ENCODE measurements at regions not wholly inside any gene's neighbourhood (a gene's known extent, or its start where the extent isn't known, plus 50 kb on each side); places are given as distances from the start of the nearest gene placed in this dataset.

DNA sequence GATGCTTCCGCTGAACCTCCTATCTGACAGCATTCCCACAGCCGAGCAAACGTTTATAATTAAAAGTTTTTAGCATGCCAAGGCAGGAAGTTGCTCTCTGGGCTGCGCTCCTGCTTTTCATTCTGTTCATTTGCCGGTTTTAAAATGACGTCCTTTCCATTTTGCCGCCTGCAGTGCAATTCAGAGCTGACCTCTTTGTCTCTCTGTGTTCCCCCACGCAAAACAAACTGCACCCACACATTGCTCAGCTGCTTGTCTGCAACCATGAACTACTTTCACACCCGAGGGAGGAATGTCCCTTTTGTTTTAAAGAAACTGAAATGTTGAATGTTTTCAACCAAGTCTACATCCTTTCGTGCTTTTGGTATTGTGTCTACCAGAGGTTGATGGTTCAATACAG is 416.5 kb downstream of the EFNB2 start:
- H3K4me2 ChIP-seq (ENCODE audit: insufficient read depth in 1 of 2, low read depth in 2 of 2, low read length in 2 of 2): no peak overlapping the region
- H3K4me3 ChIP-seq (ENCODE audit: extremely low read depth in 1 of 4, insufficient read depth in 2 of 4, low read depth in 3 of 4, low read length in 4 of 4): no peak overlapping the region
- H2BK15ac ChIP-seq (ENCODE audit: low read length): no peak overlapping the region
- H3K79me2 ChIP-seq (ENCODE audit: control insufficient read depth in 1 of 2, insufficient read depth in 2 of 2, low read length in 2 of 2): no peaks in the 10 kb centered on the region
- DNase-seq (ENCODE audit: low read depth in 1 of 2, low spot score in 2 of 2) (no peak), FAIRE-seq (no peak)
- H3K4ac ChIP-seq (replicated peaks; ENCODE audit: insufficient read length, low read depth, low read length): no peak overlapping the region
- no peak overlapping the region for H3K23ac ChIP-seq (ENCODE audit: insufficient read length)
- H3K9ac ChIP-seq (replicated peaks in 1 of 4; ENCODE audit: extremely low read depth in 1 of 4, low read depth in 3 of 4, low read length in 3 of 4): no peak overlapping the region
- H4K91ac ChIP-seq (replicated peaks; ENCODE audit: insufficient read length, low read length): no peak overlapping the region
- no peak overlapping the region for H2BK12ac ChIP-seq (ENCODE audit: low read depth, low read length)
- H3K14ac ChIP-seq (ENCODE audit: insufficient read length): no peak overlapping the region
- no peak overlapping the region for H4K8ac ChIP-seq (ENCODE audit: extremely low read depth, insufficient read depth, low read length)
- WGBS, 2 experiments (ENCODE audit: extremely low coverage in 1 of 2, insufficient coverage in 1 of 2, insufficient read length in 1 of 2, insufficient replicate concordance in 2 of 2, low coverage in 1 of 2, low lambda C conversion rate in 2 of 2, missing lambda C conversion rate in 1 of 2): 71% methylated on average over 10 of the region's 10 CpGs; no CpG with 5 or more reads in 1 of the 2 experiments
- no peaks in the 10 kb centered on the region for H4K20me1 ChIP-seq (replicated peaks in 1 of 2; ENCODE audit: control insufficient read depth in 1 of 2, insufficient read depth in 2 of 2, low read length in 2 of 2)
- peaks cover 0 to 5% (median 2%) of the 10 kb centered on the region in 4 experiments; a peak in 2 of 7 replicates for H3K4me1 ChIP-seq (replicated peaks in 1 of 4; ENCODE audit: control insufficient read depth in 3 of 4, insufficient read depth in 4 of 4, low read length in 3 of 4)
- H2BK120ac ChIP-seq (replicated peaks; ENCODE audit: low read depth, low read length): no peak overlapping the region
- peaks cover 0 to 2% (median 0%) of the 10 kb centered on the region in 4 experiments; a peak in 1 of 7 replicates for H3K27me3 ChIP-seq (replicated peaks in 1 of 4; ENCODE audit: control insufficient read depth in 3 of 4, extremely low read depth in 1 of 4, insufficient read depth in 3 of 4, low read length in 3 of 4)
- H2BK20ac ChIP-seq (ENCODE audit: low read length): no peak overlapping the region
- H3K23me2 ChIP-seq (ENCODE audit: low read depth, low read length): no peaks in the 10 kb centered on the region
- no peak overlapping the region for H4K5ac ChIP-seq (ENCODE audit: insufficient read length, low read depth, low read length)
- no peaks in the 10 kb centered on the region for H3K79me1 ChIP-seq (ENCODE audit: low read depth, low read length)
- no peak overlapping the region for H3K27ac ChIP-seq (ENCODE audit: low read depth, low read length)
- no peaks in the 10 kb centered on the region for H3K9me3 ChIP-seq (ENCODE audit: insufficient read depth in 2 of 2, low read depth in 1 of 2, low read length in 1 of 2)
- TF ChIP-seq NRF1 (IDR thresholded peaks at IDR 0.05; ENCODE audit: low read depth, low read length) (no peak), EZH2 (IDR thresholded peaks at IDR 0.05; ENCODE audit: low read depth, low read length, severe bottlenecking) (no peak), TAF7 (optimal IDR thresholded peaks at IDR 0.05; ENCODE audit: borderline replicate concordance, low read depth, low read length) (no peak), TCF12 (IDR thresholded peaks at IDR 0.05; ENCODE audit: low read depth, low read length) (no peak), POLR2AphosphoS5 (IDR thresholded peaks at IDR 0.05; ENCODE audit: low read depth, low read length) (no peak), GTF2F1 (IDR thresholded peaks at IDR 0.05; ENCODE audit: borderline replicate concordance, low read depth, low read length) (no peak), SP2 (IDR thresholded peaks at IDR 0.05; ENCODE audit: low read length) (no peak), JUN (IDR thresholded peaks at IDR 0.05; ENCODE audit: low read depth, low read length) (no peak), PHF8 (conservative IDR thresholded peaks at IDR 0.05; ENCODE audit: low read depth, low read length) (no peak), CREB1 (IDR thresholded peaks at IDR 0.05) (no peak), CHD1 (IDR thresholded peaks at IDR 0.05; ENCODE audit: low read depth, low read length) (no peak), BRCA1 (IDR thresholded peaks at IDR 0.05; ENCODE audit: low read depth, low read length) (no peak)
- TF ChIP-seq, protein P1, sequence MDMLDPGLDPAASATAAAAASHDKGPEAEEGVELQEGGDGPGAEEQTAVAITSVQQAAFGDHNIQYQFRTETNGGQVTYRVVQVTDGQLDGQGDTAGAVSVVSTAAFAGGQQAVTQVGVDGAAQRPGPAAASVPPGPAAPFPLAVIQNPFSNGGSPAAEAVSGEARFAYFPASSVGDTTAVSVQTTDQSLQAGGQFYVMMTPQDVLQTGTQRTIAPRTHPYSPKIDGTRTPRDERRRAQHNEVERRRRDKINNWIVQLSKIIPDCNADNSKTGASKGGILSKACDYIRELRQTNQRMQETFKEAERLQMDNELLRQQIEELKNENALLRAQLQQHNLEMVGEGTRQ (IDR thresholded peaks at IDR 0.05; ENCODE audit: low read length): no peak
- TF ChIP-seq, protein P2, sequence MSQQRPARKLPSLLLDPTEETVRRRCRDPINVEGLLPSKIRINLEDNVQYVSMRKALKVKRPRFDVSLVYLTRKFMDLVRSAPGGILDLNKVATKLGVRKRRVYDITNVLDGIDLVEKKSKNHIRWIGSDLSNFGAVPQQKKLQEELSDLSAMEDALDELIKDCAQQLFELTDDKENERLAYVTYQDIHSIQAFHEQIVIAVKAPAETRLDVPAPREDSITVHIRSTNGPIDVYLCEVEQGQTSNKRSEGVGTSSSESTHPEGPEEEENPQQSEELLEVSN (IDR thresholded peaks at IDR 0.05): no peak
- POLR2A ChIA-PET (ENCODE audit: partially characterized antibody): no interaction called here
- CTCF ChIA-PET (ENCODE audit: partially characterized antibody): no interaction called here
- H3K18ac ChIP-seq (ENCODE audit: extremely low read depth, low read length): no peak overlapping the region
- H3K36me3 ChIP-seq (ENCODE audit: control insufficient read depth in 2 of 4, insufficient read depth in 4 of 4, low read length in 3 of 4): no peaks in the 10 kb centered on the region
- no peak overlapping the region for H2BK5ac ChIP-seq (ENCODE audit: low read depth, low read length)
- H3K56ac ChIP-seq (replicated peaks; ENCODE audit: insufficient read length, low read depth, low read length): no peak overlapping the region
- no peak overlapping the region for H2AK5ac ChIP-seq (ENCODE audit: low read depth, low read length)
- peak overlapping the region; percentile 62 for H2AFZ ChIP-seq (ENCODE audit: low read length)
